ENCODE measurements at regions not wholly inside any gene's neighbourhood (a gene's known extent, or its start where the extent isn't known, plus 50 kb on each side); places are given as distances from the start of the nearest gene placed in this dataset.

DNA sequence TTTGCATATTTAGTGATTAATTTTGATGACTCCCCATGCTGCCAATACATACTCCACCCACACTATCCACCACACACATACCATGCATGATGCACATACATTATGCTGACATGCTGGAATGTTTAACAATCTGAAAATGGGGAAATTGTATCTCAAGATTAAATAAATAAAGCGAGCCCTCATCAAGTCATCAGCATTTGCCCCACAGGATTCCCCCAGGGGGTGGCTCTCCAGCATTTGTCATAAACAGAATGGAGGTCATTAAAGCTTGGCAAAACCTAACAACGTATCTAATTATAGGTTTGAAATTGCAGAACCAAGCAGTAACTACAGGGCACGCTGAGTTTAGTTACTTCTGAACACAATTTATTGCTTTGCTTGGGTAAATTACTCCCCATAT, 141.2 kb upstream of the TACR1 start:
- TF ChIP-seq, protein P1, sequence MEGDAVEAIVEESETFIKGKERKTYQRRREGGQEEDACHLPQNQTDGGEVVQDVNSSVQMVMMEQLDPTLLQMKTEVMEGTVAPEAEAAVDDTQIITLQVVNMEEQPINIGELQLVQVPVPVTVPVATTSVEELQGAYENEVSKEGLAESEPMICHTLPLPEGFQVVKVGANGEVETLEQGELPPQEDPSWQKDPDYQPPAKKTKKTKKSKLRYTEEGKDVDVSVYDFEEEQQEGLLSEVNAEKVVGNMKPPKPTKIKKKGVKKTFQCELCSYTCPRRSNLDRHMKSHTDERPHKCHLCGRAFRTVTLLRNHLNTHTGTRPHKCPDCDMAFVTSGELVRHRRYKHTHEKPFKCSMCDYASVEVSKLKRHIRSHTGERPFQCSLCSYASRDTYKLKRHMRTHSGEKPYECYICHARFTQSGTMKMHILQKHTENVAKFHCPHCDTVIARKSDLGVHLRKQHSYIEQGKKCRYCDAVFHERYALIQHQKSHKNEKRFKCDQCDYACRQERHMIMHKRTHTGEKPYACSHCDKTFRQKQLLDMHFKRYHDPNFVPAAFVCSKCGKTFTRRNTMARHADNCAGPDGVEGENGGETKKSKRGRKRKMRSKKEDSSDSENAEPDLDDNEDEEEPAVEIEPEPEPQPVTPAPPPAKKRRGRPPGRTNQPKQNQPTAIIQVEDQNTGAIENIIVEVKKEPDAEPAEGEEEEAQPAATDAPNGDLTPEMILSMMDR (IDR thresholded peaks at IDR 0.05): no peak
- TF ChIP-seq POLR2AphosphoS5 (IDR thresholded peaks at IDR 0.05) (no peak), POLR2A (IDR thresholded peaks at IDR 0.05) (no peak)

Measured in upper lobe of left lung (tissue), 4 donors.